NB4 (cell line): ENCODE measurements at regions not wholly inside any gene's neighbourhood (a gene's known extent, or its start where the extent isn't known, plus 50 kb on each side); places are given as distances from the start of the nearest gene placed in this dataset.
A peak's percentile ranks its signal among the peaks of the same experiment; 100 is the strongest.

Source experiments
- DNase-seq: peaks from one replicate; pipeline ENCODE4 v3.0.0; 2010; ENCODE audit warnings: low read depth
- H3K4me3 ChIP-seq: one replicate; pipeline ENCODE4 v1.5.1; 2011; ENCODE audit warnings: mild to moderate bottlenecking, low read depth, low read length, moderate library complexity
- CTCF ChIP-seq: IDR thresholded peaks from one replicate; pipeline ENCODE4 v1.5.1; 2012; ENCODE audit warnings: low read depth, low read length
- MAX ChIP-seq: IDR thresholded peaks from 2 replicates; pipeline ENCODE4 v1.6.1; 2011; ENCODE audit warnings: low read depth, low read length
- MYC ChIP-seq: IDR thresholded peaks from 2 replicates; pipeline ENCODE4 v1.6.1; 2011; ENCODE audit warnings: low read depth, low read length
- POLR2A ChIP-seq: IDR thresholded peaks from 2 replicates; pipeline ENCODE4 v1.6.1; 2011; ENCODE audit warnings: mild to moderate bottlenecking; ENCODE audit not compliant: insufficient read length; ENCODE audit errors: extremely low read depth

- peak; percentile 39 for DNase-seq
- TF ChIP-seq CTCF: no peak
- no peak for TF ChIP-seq MYC
- TF ChIP-seq POLR2A: no peak
- no peak for TF ChIP-seq MAX
Observed at GRCh38 chr11:95505927-95506426, 275.0 kb upstream of the SESN3 start.

DNA sequence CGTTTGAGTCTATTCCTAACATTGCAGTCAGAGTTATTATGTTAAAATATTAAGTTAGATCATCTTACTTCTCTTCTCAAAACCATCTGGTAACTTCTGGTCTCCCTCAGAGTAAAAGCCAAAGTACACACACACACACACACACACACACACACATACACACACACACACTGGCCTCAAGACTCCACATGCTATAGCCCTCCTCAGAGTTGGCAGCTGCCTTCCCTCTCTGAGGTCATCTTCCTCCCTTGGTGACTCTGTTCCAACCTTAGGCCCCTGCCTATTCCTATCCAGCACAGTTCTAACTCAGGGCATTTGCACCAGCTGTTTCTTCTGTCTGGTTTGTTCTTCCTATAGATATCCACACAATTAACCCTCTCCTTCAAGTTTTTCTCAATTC, 272.0 kb upstream of the SESN3 start:
- TF ChIP-seq MAX (no peak), POLR2A (no peak), MYC (no peak)
- H3K4me3 ChIP-seq: no peak overlapping the region
- DNase-seq: no peak

More at GRCh38 chr11:95505927-95506426, 275.0 kb upstream of the SESN3 start:
- no peak overlapping the region for H3K4me3 ChIP-seq

- TF ChIP-seq MAX (no peak), CTCF (no peak), POLR2A (no peak), MYC (no peak)
- H3K4me3 ChIP-seq: no peak overlapping the region
- DNase-seq: no peak
Observed at GRCh38 chr11:95502522-95502921, 271.5 kb upstream of the SESN3 start.

DNA sequence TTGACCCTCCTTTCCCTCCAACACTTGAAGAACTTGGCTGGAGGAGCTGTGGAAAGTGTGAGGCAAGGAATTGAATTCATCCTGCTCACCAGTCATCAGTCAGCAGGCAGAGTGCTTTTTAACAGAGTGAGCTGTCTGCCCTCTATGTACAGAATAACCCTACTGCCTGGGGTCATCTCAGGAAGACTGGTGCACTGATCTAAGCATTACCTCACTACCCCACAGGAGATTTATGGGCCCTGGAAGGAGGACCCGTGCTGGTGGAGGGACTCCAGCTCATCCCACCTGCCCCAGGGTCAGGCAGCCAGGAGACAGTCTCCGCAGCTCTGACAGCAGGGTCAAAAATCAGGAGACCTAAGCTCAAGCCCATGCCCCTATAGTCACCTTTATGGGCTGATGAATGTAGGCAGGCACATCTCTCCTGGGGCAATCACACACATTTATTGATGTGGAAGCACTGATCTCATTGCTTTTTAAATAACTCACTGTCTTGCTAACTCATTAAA, 270.8 kb upstream of the SESN3 start:
- TF ChIP-seq CTCF (no peak), MYC (no peak), MAX (no peak)
- DNase-seq: no peak
- H3K4me3 ChIP-seq: no peak overlapping the region

DNA sequence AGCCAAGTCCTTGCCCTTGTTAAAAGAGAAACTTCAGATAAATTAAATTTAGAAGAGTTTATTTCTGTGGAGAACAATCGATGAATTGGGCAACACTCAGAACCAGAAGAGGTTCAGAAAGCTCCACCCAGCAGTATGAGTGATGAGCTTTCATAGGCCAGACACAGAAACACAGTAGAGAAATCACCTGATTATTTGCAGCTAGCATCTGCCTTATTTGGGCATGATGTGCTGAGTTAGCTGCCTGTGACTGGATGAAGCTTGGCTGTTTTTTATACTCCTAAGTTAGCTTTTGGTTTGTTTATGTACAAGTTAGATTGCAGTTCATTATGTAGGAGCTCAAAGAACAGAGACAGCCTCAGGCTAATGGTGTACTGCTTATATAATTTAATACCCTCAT, 269.5 kb upstream of the SESN3 start:
- no peak overlapping the region for H3K4me3 ChIP-seq
- DNase-seq: no peak
- TF ChIP-seq CTCF (no peak), MAX (no peak), POLR2A (no peak), MYC (no peak)

GRCh38 chr11:95499516-95500135, 268.6 kb upstream of the SESN3 start:
- TF ChIP-seq MYC (no peak), CTCF (no peak), POLR2A (no peak), MAX (no peak)
- no peak overlapping the region for H3K4me3 ChIP-seq
- DNase-seq: no peak
